ENCODE measurements at regions not wholly inside any gene's neighbourhood (a gene's known extent, or its start where the extent isn't known, plus 50 kb on each side); places are given as distances from the start of the nearest gene placed in this dataset.

DNA sequence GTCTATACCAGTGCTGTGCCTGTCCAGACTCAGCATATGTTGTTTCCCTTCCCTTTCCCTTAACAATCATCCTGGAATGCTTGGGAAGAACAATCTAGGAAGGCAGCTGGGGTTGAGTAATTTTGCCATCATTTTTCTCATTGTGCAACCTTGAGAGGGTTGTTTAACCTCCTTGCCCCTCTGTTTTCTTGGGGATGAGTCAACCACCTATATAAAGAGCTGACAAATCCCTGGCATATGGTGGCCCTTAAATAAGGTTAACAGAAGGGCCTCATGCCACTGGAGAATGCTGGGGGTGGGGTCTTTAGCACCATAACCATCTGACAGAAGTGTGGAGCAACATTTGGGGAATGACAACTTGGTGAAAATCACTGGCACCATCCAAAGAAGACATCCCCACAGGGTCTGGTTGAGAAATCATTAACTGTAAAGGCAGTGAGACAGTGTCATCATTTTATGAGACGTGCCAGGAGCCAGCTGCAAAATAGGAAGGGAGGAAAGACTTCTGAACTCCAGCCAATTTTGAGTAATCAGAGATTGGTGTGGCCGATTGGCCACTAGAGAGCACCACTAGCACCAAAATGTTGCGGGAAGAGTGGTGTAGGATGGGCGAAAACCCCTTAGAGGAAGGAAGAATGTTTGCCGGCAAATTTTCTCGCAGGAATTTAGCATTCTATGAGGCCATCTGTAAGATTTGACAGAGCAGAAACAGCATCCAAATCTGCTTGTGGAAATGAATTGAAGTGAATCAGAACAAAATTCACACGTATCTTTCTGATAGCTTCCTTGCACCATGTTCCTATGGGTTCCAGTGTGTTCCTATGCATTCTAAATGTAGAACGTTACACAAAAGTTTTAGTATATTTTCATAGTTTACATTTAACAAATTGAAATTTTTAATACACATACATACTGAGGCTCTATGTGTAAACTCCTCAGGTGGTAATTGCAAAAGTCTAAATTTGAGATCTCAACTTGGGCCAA, 113.8 kb downstream of the MSX2 start:
- peaks cover 0 to 4% (median 0%) of the 10 kb centered on the region in 3 donors for H3K4me1 ChIP-seq
- DNase-seq: no peak

GRCh38 chr5:174834081-174834480, 109.7 kb downstream of the MSX2 start:
- TF ChIP-seq, protein P1, sequence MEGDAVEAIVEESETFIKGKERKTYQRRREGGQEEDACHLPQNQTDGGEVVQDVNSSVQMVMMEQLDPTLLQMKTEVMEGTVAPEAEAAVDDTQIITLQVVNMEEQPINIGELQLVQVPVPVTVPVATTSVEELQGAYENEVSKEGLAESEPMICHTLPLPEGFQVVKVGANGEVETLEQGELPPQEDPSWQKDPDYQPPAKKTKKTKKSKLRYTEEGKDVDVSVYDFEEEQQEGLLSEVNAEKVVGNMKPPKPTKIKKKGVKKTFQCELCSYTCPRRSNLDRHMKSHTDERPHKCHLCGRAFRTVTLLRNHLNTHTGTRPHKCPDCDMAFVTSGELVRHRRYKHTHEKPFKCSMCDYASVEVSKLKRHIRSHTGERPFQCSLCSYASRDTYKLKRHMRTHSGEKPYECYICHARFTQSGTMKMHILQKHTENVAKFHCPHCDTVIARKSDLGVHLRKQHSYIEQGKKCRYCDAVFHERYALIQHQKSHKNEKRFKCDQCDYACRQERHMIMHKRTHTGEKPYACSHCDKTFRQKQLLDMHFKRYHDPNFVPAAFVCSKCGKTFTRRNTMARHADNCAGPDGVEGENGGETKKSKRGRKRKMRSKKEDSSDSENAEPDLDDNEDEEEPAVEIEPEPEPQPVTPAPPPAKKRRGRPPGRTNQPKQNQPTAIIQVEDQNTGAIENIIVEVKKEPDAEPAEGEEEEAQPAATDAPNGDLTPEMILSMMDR (IDR thresholded peaks at IDR 0.05): no peak
- TF ChIP-seq POLR2A (IDR thresholded peaks at IDR 0.05): no peak
- Histone ChIP-seq H3K4me3 (no peak overlapping the region), H3K27me3 (no peaks in the 10 kb centered on the region), H3K9me3 (no peaks in the 10 kb centered on the region), H3K27ac (no peak overlapping the region), H3K4me1 (no peaks in the 10 kb centered on the region), H3K36me3 (no peaks in the 10 kb centered on the region)
- intact Hi-C loops (cut with DNase I): no loop called here
- 49 to 60% methylated on average over 5 of the region's 5 CpGs for WGBS, 2 donors
- DNase-seq: no peak

More for the DNA sequence above, 113.8 kb downstream of the MSX2 start:
- Histone ChIP-seq H3K36me3 (no peaks in the 10 kb centered on the region), H3K27me3 (peaks cover 0 to 4% (median 0%) of the 10 kb centered on the region in 4 donors), H3K9me3 (no peaks in the 10 kb centered on the region), H3K4me3 (no peak overlapping the region), H3K27ac (peak overlapping the region in 1 of 4 donors; percentile 41)
- TF ChIP-seq, protein P1 (IDR thresholded peaks at IDR 0.05): peak in 1 of 6 experiments; percentile 13
- TF ChIP-seq POLR2A (IDR thresholded peaks at IDR 0.05): no peak
- intact Hi-C loops (cut with DNase I): no loop called here
- WGBS, 2 donors: 38 to 43% methylated on average over 8 of the region's 8 CpGs

- DNase-seq: no peak
- Histone ChIP-seq H3K9me3 (no peaks in the 10 kb centered on the region), H3K4me3 (no peak overlapping the region), H3K4me1 (no peaks in the 10 kb centered on the region), H3K27ac (no peak overlapping the region), H3K27me3 (no peaks in the 10 kb centered on the region), H3K36me3 (no peaks in the 10 kb centered on the region)
- TF ChIP-seq, protein P1 (IDR thresholded peaks at IDR 0.05): no peak
- TF ChIP-seq POLR2A (IDR thresholded peaks at IDR 0.05): no peak
- intact Hi-C loops (cut with DNase I): no loop called here
- 46 to 74% methylated on average over 2 of the region's 2 CpGs for WGBS, 2 donors
These were observed 108.4 kb downstream of the MSX2 start for GRCh38 chr5:174832811-174833210.

- Histone ChIP-seq H3K36me3 (no peaks in the 10 kb centered on the region), H3K4me3 (no peak overlapping the region), H3K27me3 (no peaks in the 10 kb centered on the region), H3K4me1 (no peaks in the 10 kb centered on the region), H3K27ac (no peak overlapping the region), H3K9me3 (no peaks in the 10 kb centered on the region)
- no peak for DNase-seq
- WGBS, 2 donors: 47 to 58% methylated on average over 2 to 3 of the region's 3 CpGs
- TF ChIP-seq, protein P1 (IDR thresholded peaks at IDR 0.05): no peak
- no peak for TF ChIP-seq POLR2A (IDR thresholded peaks at IDR 0.05)
- intact Hi-C loops (cut with DNase I): no loop called here
These were observed 107.6 kb downstream of the MSX2 start for GRCh38 chr5:174832025-174832424.

DNA sequence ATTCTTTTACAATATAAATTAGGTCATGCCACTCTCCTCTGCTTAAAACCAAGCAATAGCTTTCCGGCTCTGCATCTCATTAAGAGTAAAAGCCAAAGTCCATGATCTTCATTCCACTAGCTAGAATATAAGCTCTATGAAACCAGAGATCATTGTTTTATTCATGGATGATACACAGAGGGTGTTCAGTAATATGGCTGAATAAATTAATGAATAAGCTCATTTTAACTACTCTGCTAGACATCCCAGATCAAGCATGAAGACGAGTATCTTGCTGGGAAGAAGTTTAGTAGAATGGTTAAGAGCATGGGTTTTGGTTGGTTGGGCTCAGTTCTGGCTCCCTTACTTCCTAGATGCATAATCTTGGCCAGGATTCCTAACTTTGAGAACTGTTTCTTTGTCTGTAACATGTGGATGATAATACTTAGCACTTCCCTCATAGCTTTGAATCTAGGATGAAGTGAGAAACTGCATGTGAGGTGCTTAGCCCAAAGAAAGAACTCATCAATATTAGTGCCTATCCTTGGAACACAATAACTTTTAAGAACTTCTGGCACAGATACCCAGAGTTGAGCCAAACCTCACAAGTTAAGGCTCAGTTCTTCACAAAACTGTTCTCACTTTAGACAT, 106.8 kb downstream of the MSX2 start:
- WGBS, 2 donors: 48 to 62% methylated on average over 2 of the region's 2 CpGs
- TF ChIP-seq POLR2A (IDR thresholded peaks at IDR 0.05): no peak
- TF ChIP-seq, protein P1 (IDR thresholded peaks at IDR 0.05): no peak
- intact Hi-C loops (cut with DNase I): no loop called here

More for the DNA sequence above, 106.8 kb downstream of the MSX2 start:
- Histone ChIP-seq H3K4me3 (no peak overlapping the region), H3K4me1 (no peaks in the 10 kb centered on the region), H3K27me3 (no peaks in the 10 kb centered on the region), H3K9me3 (no peaks in the 10 kb centered on the region), H3K27ac (no peak overlapping the region), H3K36me3 (no peaks in the 10 kb centered on the region)
- no peak for DNase-seq

All from esophagus squamous epithelium (tissue), 5 donors.